ENCODE measurements at regions not wholly inside any gene's neighbourhood (a gene's known extent, or its start where the extent isn't known, plus 50 kb on each side); places are given as distances from the start of the nearest gene placed in this dataset.

DNA sequence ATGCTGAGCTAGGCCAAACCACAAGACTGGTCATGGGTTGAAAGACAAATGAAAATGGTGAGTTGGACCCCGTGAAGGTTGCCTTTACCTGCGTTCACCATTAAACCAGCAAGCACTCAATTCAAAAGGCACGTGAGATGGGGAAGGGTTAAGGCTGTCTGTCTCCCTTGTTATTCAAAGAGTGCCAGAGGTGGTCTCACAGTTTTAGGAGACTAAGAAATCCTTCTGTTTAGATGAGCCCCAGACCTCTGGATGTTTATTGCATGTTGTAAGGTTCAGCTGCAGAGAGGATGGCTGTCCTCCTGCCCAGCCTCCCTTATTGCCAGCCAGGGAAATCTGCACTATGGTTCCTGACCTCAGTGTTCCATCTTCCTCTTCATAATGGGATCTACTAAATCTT lies 498.0 kb upstream of the CELF2 start:
- TF ChIP-seq CTCF (IDR thresholded peaks at IDR 0.05; ENCODE audit: control extremely low read depth, extremely low read depth, low read depth, missing control alignments): no peak
- ChIA-PET POLR2A (no interaction called here), CTCF (interaction anchor here (2.3 kb wide), 1 partner anchor 9 kb away, joined by 5 read pairs; no protein-coding TSS in a partner anchor)
- no peak for DNase-seq (ENCODE audit: extremely low spot score)

GRCh38 chr10:10520491-10521385 lies 496.9 kb upstream of the CELF2 start:
- peak; percentile 37 for DNase-seq (ENCODE audit: extremely low spot score)
- no peak for TF ChIP-seq CTCF (IDR thresholded peaks at IDR 0.05; ENCODE audit: control extremely low read depth, extremely low read depth, low read depth, missing control alignments)
- CTCF ChIA-PET: interaction anchor here (0.8 to 2.3 kb wide), 6 partner anchors 8 to 186 kb away, joined by 3 to 5 read pairs (median 4); no protein-coding TSS in a partner anchor
- POLR2A ChIA-PET: no interaction called here

DNA sequence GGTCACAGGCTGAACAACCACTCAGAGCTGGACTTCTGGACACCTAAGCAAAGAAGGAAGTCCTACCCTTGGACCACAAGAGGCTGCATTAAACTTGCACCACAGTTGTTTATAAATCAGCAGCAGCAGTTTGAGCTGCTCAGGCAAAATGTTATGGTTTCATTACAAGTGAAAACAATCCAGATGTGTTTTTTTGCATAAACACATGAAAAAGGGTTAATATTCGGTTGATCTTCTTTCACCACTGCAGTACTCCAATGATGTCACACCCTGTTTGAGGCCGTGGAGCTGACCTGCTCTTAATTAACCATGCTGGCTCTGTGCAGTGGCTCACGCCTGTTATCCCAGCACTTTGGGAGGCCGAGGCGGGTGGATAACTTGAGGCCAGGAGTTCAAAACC lies 490.8 kb upstream of the CELF2 start:
- ChIA-PET CTCF (interaction anchor here (1.7 kb wide), 1 partner anchor 15 kb away, joined by 3 read pairs; no protein-coding TSS in a partner anchor), POLR2A (no interaction called here)
- TF ChIP-seq CTCF (IDR thresholded peaks at IDR 0.05; ENCODE audit: control extremely low read depth, extremely low read depth, low read depth, missing control alignments): no peak
- DNase-seq (ENCODE audit: extremely low spot score): no peak

DNA sequence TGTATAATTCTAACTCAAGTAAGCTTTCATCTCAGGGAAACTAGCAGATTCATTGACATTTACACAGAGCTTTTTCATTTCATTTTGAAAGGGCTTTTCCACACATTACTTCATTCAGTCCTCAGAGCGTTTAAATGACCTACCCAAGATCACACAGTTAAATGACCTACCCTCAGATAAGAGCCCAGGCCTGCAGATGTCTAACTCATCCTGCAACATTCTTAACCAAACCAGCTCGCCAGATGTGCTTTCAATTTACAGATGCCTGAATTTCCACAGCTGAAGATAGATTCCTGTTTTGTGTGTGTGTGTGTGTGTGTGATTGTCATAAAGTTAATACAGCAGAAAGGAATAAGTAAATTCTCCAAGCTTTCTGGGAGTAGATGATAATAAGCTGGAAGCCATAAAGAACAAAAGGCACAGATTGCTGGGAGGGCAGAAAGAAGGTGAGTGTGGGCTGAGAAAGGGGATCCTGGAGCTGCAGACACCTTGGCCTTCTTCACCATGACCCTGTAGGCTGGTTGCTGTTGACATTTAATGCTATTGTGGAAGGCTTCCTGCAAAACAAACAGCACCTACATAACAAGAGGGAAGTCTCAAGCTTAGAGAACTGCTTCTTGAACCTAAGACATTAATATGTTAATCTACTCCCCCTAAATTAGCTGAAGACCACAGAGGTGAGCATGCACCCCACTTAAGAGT lies 489.7 kb upstream of the CELF2 start:
- DNase-seq (ENCODE audit: extremely low spot score): no peak
- TF ChIP-seq CTCF (IDR thresholded peaks at IDR 0.05; ENCODE audit: control extremely low read depth, extremely low read depth, low read depth, missing control alignments): no peak
- ChIA-PET POLR2A (no interaction called here), CTCF (interaction anchor here (1.1 to 1.6 kb wide), 5 partner anchors 9 to 191 kb away, joined by 3 to 6 read pairs (median 3); no protein-coding TSS in a partner anchor)

- no peak for DNase-seq (ENCODE audit: extremely low spot score)
- TF ChIP-seq CTCF (IDR thresholded peaks at IDR 0.05; ENCODE audit: control extremely low read depth, extremely low read depth, low read depth, missing control alignments): no peak
- ChIA-PET POLR2A (no interaction called here), CTCF (interaction anchor here (1.1 to 1.6 kb wide), 3 partner anchors 10 to 30 kb away, joined by 3 to 4 read pairs (median 3); no protein-coding TSS in a partner anchor)
Observed at GRCh38 chr10:10528563-10528910, 489.1 kb upstream of the CELF2 start.

GRCh38 chr10:10530313-10530712 lies 487.4 kb upstream of the CELF2 start:
- DNase-seq (ENCODE audit: extremely low spot score): no peak
- ChIA-PET CTCF (no interaction called here), POLR2A (no interaction called here)
- TF ChIP-seq CTCF (IDR thresholded peaks at IDR 0.05; ENCODE audit: control extremely low read depth, extremely low read depth, low read depth, missing control alignments): no peak
